RKO (cell line): ENCODE measurements at regions not wholly inside any gene's neighbourhood (a gene's known extent, or its start where the extent isn't known, plus 50 kb on each side); places are given as distances from the start of the nearest gene placed in this dataset.

Source experiments
- DNase-seq: peaks from one replicate; pipeline ENCODE4 v3.0.0-alpha.2; 2016; ENCODE audit warnings: low spot score

DNA sequence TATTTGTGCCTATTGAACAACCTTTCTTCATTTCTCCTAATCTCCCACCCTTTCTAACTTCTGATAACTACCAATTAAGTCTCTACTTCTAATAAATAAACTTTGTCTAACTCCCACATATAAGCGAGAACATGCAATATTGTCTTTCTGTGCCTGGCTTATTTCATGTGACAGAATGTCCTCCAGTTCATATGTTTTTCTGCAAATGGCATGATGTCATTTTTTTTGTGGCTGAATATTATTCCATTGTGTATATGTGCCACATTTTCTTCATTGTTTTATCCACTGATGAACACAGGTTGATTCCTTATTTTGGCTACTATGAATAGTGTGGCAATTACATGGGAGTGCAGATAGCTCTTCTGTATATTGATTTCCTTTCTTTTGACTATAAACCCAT is 1041.5 kb upstream of the MANEA start:
- DNase-seq = no peak

- no peak for DNase-seq
Observed at GRCh38 chr6:94511502-94512088, 1065.7 kb upstream of the MANEA start.

GRCh38 chr6:94510877-94511276 is 1066.5 kb upstream of the MANEA start:
- DNase-seq = no peak

DNA sequence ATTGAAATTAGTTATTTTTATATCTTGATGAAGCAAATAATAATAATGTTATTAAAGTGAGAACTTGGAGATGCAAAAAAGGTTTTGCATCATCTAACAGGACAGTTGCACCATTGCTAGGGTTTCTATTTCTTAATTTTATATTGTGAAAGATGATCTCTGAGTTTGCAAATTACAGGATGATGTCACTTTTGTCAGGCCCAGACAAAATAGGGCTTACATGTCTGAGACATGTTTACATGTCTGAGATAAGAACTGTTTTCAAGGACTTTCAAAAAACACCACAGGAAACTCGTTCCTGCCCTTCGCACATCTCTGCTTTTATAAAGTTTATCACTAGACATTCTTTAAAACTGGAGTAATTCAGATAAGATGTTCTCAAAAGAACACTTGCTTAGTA is 1075.8 kb upstream of the MANEA start:
- no peak for DNase-seq

DNA sequence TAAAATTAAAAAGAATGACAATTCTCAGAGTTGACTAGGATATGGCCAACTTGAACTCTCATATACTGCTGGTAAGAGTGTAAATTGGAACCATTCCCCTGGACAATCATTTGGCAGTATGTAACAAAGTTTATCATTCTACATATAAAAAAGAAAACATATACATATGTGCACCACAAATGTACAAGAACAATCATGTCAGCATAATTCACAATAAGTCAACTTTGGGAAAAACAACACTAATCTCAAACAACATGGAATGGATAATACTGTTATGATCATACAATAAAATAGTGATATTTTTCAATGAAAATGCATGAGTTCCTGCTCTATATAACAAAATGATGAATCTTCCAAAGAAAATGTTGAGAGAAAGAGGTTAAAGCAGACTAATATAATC is 1078.7 kb upstream of the EPHA7 start:
- DNase-seq = no peak

- no peak for DNase-seq
Observed at GRCh38 chr6:94494500-94494899, 1075.1 kb upstream of the EPHA7 start.

- DNase-seq = peak; percentile 57
Observed at GRCh38 chr6:94487371-94487770, 1068.0 kb upstream of the EPHA7 start.

GRCh38 chr6:94478133-94479005 is 1059.0 kb upstream of the EPHA7 start:
- DNase-seq = no peak

GRCh38 chr6:94468830-94469229 is 1049.5 kb upstream of the EPHA7 start:
- no peak for DNase-seq

GRCh38 chr6:94464018-94464510 is 1044.7 kb upstream of the EPHA7 start:
- no peak for DNase-seq

GRCh38 chr6:94463306-94463705 is 1043.9 kb upstream of the EPHA7 start:
- DNase-seq = no peak

GRCh38 chr6:94462231-94462630 is 1042.9 kb upstream of the EPHA7 start:
- no peak for DNase-seq

DNA sequence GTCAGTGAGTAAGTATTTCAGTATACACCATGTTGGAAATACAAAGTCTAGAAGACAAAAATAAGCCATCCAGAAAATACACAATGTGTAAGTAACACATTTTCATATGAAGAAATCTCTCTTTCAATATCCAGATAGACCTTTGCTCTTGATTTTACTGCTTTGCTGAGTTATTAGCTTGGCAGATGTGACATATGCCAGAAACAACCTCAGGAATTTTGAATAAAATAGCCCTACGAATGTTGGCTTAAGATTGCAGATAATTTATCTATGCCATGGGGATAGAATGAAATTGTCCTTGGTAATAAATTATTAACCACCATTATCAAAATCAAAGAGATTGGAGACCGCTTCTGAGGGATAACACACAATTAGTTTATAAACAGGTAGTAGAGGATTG is 1036.9 kb upstream of the EPHA7 start:
- DNase-seq = no peak

GRCh38 chr6:94454231-94454630 is 1034.9 kb upstream of the EPHA7 start:
- DNase-seq = no peak

GRCh38 chr6:94446120-94446519 is 1026.8 kb upstream of the EPHA7 start:
- no peak for DNase-seq

- DNase-seq = no peak
Observed at GRCh38 chr6:94443701-94444100, 1024.3 kb upstream of the EPHA7 start.

- DNase-seq = no peak
Observed at GRCh38 chr6:94424692-94425091, 1005.3 kb upstream of the EPHA7 start.

DNA sequence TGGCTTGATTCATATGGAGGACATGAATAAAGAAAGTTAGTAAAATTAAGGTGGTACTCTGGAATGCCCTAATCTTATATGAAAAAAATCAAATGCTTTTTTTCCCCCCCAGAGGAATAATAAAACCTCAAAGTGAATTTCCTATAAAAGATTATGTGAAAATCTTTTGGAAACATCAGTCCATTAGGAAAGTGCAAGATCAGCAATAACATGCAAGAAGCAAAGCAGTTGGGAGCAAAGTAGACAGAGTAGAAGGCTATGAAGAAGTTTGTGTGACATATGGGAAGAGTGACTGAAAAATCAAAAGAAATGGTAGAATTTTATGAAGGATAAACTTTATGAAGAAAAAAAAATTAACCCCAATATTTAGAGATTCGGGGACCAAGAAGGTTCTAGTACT is 998.0 kb upstream of the EPHA7 start:
- no peak for DNase-seq

DNA sequence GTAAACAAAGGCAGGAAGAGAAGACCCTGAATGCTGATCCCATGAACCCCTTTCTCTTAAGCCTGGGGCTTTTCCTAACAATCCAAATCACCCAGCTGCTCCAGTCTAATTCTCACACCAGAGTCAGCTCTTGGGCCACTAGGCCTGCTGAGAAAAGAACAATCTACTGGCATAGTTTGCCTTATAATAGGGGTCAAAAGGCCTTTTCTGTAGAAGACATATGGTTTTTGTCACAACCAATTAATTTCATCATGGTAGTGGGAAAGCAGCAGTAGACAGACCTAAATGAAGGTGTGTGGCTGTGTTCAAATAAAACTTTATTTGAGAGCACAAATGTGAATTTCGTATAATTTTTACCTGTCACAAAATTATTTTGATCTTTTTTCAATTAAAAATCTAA is 994.7 kb upstream of the EPHA7 start:
- DNase-seq = no peak

DNA sequence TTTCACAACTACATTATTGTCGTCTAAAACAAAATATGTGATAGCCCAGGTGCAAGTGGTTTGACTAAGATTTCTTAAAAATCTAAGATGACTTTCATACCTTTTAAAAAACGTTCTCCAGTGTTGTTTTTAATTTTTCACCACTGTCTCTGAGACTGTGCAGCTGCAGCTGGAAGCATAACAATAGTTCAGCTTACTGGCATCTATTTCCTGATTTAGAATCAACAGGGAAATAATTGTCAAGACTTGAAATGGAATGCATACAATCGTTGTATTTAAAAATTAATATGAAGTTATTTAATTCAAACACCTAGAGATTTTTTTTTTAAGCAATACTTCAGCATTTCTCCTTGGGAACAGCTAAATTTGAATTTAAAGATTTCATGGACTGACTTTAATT is 982.0 kb upstream of the EPHA7 start:
- no peak for DNase-seq

- no peak for DNase-seq
Observed at GRCh38 chr6:94394822-94395221, 975.5 kb upstream of the EPHA7 start.

- DNase-seq = peak; percentile 33
Observed at GRCh38 chr6:94389218-94389617, 969.9 kb upstream of the EPHA7 start.

- DNase-seq = no peak
Observed at GRCh38 chr6:94377835-94378234, 958.5 kb upstream of the EPHA7 start.

GRCh38 chr6:94376876-94377275 is 957.5 kb upstream of the EPHA7 start:
- DNase-seq = no peak
